Fibroblast of lung (primary cell): ENCODE measurements at regions not wholly inside any gene's neighbourhood (a gene's known extent, or its start where the extent isn't known, plus 50 kb on each side); places are given as distances from the start of the nearest gene placed in this dataset.

Experiments
- EZH2 ChIP-seq: IDR thresholded peaks from 2 replicates; pipeline ENCODE4 v1.5.1; 2012; ENCODE audit warnings: low read length, control low read depth, mild to moderate bottlenecking; ENCODE audit errors: missing control alignments
- TF ChIP-seq, protein P1 (sequence below), 2 donors: IDR thresholded peaks in 1 of 2; conservative IDR thresholded peaks in 1 of 2; 1 replicate in 1 of 2; 2 replicates in 1 of 2; pipeline ENCODE4 v1.5.1; 2011 to 2012; ENCODE audit warnings: low read length in 2 of 2, control low read depth in 1 of 2, inconsistent platforms in 1 of 2, low read depth in 1 of 2, mild to moderate bottlenecking in 1 of 2

DNA sequence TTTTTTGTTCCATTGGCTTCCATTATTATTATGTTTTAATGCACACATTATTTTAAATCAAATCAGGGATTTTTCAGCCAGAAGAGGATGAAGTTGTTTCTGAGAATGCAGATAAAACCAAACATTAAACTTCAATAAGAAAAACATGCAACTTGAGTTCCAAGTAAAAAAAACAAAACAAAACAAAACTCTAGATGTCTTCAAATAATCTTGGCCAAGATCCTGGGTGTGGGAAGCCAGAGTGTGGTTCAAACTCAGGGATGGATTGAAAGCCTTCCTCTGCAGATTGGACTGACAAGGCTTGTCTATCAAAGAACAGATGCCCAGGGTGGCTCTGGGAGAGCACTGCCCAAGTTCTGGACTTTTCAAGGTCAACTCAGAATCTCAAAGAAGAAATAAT, 134.1 kb downstream of the LCA5 start:
- TF ChIP-seq, protein P1, sequence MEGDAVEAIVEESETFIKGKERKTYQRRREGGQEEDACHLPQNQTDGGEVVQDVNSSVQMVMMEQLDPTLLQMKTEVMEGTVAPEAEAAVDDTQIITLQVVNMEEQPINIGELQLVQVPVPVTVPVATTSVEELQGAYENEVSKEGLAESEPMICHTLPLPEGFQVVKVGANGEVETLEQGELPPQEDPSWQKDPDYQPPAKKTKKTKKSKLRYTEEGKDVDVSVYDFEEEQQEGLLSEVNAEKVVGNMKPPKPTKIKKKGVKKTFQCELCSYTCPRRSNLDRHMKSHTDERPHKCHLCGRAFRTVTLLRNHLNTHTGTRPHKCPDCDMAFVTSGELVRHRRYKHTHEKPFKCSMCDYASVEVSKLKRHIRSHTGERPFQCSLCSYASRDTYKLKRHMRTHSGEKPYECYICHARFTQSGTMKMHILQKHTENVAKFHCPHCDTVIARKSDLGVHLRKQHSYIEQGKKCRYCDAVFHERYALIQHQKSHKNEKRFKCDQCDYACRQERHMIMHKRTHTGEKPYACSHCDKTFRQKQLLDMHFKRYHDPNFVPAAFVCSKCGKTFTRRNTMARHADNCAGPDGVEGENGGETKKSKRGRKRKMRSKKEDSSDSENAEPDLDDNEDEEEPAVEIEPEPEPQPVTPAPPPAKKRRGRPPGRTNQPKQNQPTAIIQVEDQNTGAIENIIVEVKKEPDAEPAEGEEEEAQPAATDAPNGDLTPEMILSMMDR (conservative IDR thresholded peaks at IDR 0.05 in 1 of 2, IDR thresholded peaks at IDR 0.05 in 1 of 2; ENCODE audit: low read depth in 1 of 2, low read length in 2 of 2) = no peak
- TF ChIP-seq EZH2 = no peak
